HG03469 (cell line): ENCODE measurements at regions not wholly inside any gene's neighbourhood (a gene's known extent, or its start where the extent isn't known, plus 50 kb on each side); places are given as distances from the start of the nearest gene placed in this dataset.
A peak's percentile ranks its signal among the peaks of the same experiment; 100 is the strongest.
"Not testable (repeated sequence)": the region's sequence is repeated elsewhere in the genome, so short reads cannot be mapped to it uniquely, and the experiment has no call there.

ENCODE experiments used
- ATAC-seq: cut with Tn5 transposase; IDR thresholded peaks from one replicate; pipeline ENCODE4 v1.9.1; 2021; ENCODE audit warnings: mild to moderate bottlenecking, moderate library complexity, moderate number of reproducible peaks; ENCODE audit not compliant: unreplicated experiment

- no peak for ATAC-seq
Measured at GRCh38 chr7:138169441-138169851, 93.2 kb downstream of the AKR1D1 start.

- no peak for ATAC-seq
Measured at GRCh38 chr7:138170298-138170697, 94.0 kb downstream of the AKR1D1 start.

DNA sequence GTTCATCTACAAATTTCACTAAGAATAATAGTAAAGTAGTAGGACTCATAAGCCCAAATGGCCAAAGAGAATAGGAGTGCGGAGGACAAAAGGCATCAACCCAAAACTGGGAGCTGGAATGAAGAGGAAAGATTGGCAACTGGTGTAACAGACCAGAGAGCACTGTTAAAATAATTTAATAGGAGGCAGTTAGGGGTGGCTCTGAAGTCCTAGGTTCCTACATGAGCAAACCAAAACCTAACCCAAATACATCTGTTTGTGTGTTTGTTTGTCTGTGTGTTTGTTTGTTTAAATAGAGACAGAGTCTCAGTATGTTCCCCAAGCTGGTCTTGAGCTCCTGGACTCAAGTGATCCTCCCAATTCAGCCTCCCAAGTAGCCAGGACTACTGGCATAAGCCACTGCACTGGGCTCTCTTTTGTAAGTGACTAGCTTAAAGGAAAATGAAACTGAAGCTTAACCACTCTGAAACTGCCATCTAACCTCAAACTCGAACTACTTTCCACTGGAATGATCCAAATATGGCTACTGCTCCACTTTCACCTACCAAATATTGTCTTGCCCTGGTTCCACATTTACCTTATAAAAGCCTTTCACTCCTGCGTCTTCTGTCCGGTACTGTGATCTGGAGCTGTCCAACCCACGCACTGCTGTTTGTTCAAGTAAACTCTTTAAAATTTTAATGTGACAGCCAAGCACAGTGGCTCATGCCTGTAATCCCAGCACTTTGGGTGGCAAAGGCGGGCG, 94.9 kb downstream of the AKR1D1 start:
- peak; percentile 90 for ATAC-seq

- no peak for ATAC-seq
Measured at GRCh38 chr7:138173548-138173947, 97.3 kb downstream of the AKR1D1 start.

DNA sequence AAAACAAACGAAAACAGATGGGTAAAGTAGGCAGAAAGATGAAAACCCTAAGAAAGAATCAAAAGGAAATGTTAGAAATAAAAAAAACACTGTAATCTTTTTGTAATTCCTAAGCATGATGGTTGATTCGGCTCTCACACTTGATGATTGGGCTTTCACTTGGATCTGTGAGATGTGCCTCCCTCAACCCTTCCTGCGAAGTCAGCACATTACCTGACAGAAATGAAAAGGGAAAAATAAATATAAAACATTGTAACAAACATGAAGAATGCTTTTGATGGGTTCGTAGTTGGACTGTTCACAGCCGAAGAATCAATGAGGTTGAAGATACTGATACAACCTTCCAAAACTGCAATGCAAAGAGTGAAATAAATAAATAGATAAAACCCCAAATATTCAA, 99.8 kb downstream of the AKR1D1 start:
- ATAC-seq, result no peak

- no peak for ATAC-seq
Measured at GRCh38 chr7:138184191-138184590, 107.9 kb downstream of the AKR1D1 start.

DNA sequence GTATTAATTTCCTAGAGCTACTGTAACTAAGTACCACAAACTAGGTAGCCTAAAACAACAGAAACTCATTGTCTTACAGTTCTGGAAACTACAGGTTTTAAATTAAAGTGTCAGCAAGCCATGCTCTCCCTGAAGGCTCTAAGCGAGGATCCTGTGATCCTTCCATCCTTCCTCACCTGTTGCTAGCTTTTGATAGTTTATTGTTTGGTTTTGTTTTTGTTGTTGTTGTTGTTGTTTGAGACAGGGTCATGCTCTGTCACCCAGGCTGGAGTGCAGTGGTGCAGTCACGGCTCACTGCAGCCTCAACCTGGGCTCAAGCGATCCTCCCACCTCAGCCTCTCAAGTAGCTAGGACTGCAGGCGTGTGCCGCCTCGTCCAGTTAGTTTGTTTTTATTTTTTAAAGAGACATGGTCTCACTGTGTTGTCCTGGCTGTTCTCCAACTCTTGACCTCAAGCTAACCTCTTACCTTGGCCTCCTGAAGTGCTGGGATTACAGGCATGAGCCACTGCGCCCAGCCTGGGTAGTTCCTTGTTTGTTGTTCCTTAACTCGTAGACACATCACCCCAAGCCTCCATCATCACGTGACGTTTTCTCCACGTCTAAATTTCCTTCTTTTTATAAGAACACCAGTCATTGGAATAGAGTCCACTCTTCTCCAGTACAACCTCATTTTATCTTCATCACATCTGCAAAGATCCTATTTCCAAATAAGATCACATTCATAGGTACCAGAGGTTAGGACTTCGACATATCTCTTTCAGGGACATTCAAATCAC, 109.1 kb downstream of the AKR1D1 start:
- ATAC-seq, result no peak

DNA sequence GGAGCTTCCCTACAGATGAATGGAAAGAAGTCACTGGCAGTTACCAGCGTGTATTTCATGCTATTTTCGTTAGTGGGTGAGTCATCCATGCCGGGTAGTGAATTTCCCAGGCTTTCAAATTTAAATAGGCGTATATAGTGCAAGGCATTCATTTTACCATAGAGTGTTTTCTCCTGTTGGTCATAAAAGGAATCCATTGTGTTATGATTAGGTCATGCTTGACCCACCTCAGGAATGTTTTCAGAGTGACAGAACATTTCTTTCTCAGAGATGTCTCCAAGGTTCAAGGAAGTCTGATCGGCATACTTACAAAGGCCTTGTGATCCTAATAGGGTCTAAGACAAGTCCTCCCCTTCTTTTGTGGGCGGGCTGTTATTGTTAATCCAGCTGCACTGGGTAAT, 110.7 kb downstream of the AKR1D1 start:
- ATAC-seq, result no peak

GRCh38 chr7:138188290-138188858, 112.1 kb downstream of the AKR1D1 start:
- no peak for ATAC-seq

- ATAC-seq, result no peak
Measured at GRCh38 chr7:138194567-138194966, 118.3 kb downstream of the AKR1D1 start.

DNA sequence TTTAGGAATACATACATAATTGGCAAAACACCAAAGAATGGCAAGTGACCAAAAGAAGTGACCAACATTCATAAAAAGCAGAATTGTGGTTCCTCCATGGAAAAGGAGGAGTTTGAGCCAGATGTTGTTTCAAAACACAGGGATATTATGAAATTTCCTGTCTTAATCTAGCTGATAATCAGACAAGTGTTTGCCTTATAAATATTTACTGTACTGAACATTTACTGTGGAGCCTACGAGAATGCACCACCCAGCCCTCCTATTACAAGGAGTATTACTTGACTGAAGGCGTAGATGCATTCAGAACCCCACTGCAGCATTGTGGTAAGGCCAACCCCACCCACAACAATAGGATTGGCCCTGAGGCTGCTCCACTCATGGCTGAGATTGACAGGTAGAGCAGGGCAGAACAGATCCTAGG, 118.9 kb downstream of the AKR1D1 start:
- no peak for ATAC-seq

- ATAC-seq, result not testable (repeated sequence)
Measured at GRCh38 chr7:138196503-138196946, 120.3 kb downstream of the AKR1D1 start.

- ATAC-seq, result no peak
Measured at GRCh38 chr7:138196971-138197896, 121.0 kb downstream of the AKR1D1 start.

DNA sequence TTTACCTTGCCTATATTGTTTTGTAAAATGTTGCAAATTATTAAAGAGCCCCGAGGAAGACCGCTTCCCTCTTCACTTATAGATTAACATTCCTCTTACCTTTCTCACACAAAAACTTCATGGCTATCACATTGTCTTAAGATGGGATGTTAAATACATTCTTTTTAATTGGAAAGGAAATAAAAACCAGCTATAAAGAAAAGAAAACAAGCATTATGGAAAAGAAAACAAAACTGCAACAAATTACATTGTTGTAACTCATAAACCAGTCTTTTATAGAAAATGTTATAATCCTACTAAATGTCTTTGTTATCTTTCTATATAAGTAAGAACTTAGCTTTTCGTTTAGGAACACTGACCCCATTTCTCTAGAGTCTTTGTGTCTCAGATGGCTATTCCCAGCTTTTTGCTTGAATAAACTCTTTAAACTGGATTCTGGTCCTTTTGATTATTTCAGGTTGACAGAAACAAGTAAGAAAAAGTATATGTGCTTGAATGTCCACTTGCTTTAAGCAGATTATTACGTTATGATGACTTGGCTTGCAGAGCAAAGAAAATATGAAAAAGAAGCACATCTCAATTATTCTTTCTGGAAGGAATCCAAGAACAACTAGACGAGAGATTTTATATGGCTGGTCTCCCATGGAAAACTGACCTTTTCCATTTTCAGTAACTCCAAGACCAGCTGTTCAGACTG, 128.2 kb downstream of the AKR1D1 start:
- ATAC-seq, result no peak

GRCh38 chr7:138204982-138205298, 128.7 kb downstream of the AKR1D1 start:
- ATAC-seq, result no peak

GRCh38 chr7:138205614-138206150, 129.4 kb downstream of the AKR1D1 start:
- ATAC-seq, result no peak

- ATAC-seq, result no peak
Measured at GRCh38 chr7:138207555-138207971, 131.3 kb downstream of the AKR1D1 start.

- no peak for ATAC-seq
Measured at GRCh38 chr7:138208142-138208570, 131.9 kb downstream of the AKR1D1 start.

DNA sequence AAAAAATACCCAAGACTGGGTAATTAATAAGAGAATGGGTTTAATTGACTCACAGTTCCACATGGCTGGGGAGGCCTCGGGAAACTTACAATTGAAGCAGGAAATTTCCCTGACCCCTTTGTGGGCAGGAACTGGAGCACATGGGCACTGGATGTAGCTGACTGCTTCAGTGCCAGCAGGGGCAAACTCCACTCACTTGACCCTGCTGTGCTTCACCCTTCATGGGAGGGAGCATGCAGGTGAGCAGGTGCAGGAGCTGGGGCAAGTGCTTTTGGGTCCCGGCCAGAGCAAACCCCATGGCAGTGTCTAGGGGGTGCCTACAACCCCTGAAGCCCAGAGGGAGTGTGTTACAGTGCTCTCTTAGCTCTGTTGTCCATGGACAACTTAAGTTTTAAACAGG, 132.6 kb downstream of the AKR1D1 start:
- ATAC-seq, result no peak

DNA sequence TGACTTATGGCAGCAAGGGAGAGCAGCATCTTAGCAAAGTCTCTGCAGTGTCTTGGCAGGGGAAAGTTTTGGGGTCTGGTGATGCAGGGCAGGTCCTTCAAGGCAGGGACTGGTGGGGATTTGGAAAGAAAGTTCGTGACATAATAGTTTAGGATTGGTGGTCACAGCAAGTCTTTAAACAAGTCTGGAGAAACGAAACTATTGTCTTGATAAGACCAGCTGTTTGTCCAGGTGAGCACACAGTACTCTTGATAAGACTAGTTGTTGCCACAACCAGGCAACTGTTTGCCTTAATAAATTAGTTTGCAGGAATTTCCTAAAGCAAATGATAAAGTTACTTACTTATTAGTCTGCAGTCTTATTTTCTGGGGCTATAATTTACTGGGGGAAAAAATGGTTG, 136.1 kb downstream of the AKR1D1 start:
- no peak for ATAC-seq
